CD14-positive monocyte (primary cell): ENCODE measurements at regions not wholly inside any gene's neighbourhood (a gene's known extent, or its start where the extent isn't known, plus 50 kb on each side); places are given as distances from the start of the nearest gene placed in this dataset.

Experiments used
- DNase-seq, 3 donors: peaks; one replicate each; pipeline ENCODE4 v3.0.0-alpha.2; 2011 to 2022
- H2AFZ ChIP-seq: 2 replicates; pipeline ENCODE4 v1.6.0; 2012; ENCODE audit warnings: mild to moderate bottlenecking, low read depth, low read length, inconsistent platforms; ENCODE audit not compliant: insufficient read depth, poor library complexity, severe bottlenecking
- H3K27ac ChIP-seq, 2 donors: 1 replicate in 1 of 2; 2 replicates in 1 of 2; pipeline ENCODE4 v1.5.1; 2012 to 2013; ENCODE audit warnings: low read length in 2 of 2, control low read depth in 1 of 2, inconsistent platforms in 1 of 2, low read depth in 1 of 2, mild to moderate bottlenecking in 1 of 2
- H3K27me3 ChIP-seq, 2 donors: one replicate each; pipeline versions ENCODE4 v1.6.0 to v1.6.1; 2011 to 2013; ENCODE audit warnings: low read length in 2 of 2; ENCODE audit not compliant: control insufficient read depth in 2 of 2, insufficient read depth in 2 of 2
- H3K36me3 ChIP-seq, 2 donors: replicated peaks in 1 of 2; 1 replicate in 1 of 2; 2 replicates in 1 of 2; pipeline versions ENCODE4 v1.5.1 to v1.6.1; 2012 to 2013; ENCODE audit warnings: low read length in 2 of 2, control low read depth in 1 of 2, inconsistent platforms in 1 of 2, mild to moderate bottlenecking in 1 of 2; ENCODE audit not compliant: insufficient read depth in 2 of 2, control insufficient read depth in 1 of 2
- H3K4me1 ChIP-seq, 2 donors: 1 replicate in 1 of 2; 2 replicates in 1 of 2; pipeline versions ENCODE4 v1.5.1 to v1.6.1; 2012 to 2013; ENCODE audit warnings: low read length in 2 of 2, control low read depth in 1 of 2, inconsistent platforms in 1 of 2, mild to moderate bottlenecking in 1 of 2, moderate library complexity in 1 of 2; ENCODE audit not compliant: insufficient read depth in 2 of 2, control insufficient read depth in 1 of 2
- H3K4me2 ChIP-seq: replicated peaks from 2 replicates; pipeline ENCODE3; 2012; ENCODE audit warnings: low read length, moderate library complexity, mild to moderate bottlenecking; ENCODE audit not compliant: poor library complexity, severe bottlenecking; ENCODE audit errors: extremely low read depth
- H3K4me3 ChIP-seq, 3 experiments: fragments of 200-600 bp in 1 of 3; sonication (generic) in 1 of 3; replicated peaks in 1 of 3; 1 replicate in 2 of 3; 2 replicates in 1 of 3; pipeline ENCODE4 v1.5.1; 2011 to 2013; ENCODE audit warnings: low read length in 3 of 3, mild to moderate bottlenecking in 3 of 3, control low read depth in 2 of 3, low read depth in 2 of 3, inconsistent platforms in 1 of 3, moderate library complexity in 1 of 3
- H3K79me2 ChIP-seq: 2 replicates; pipeline ENCODE4 v1.6.0; 2012; ENCODE audit warnings: mild to moderate bottlenecking, control low read depth, inconsistent platforms, low read length, moderate library complexity; ENCODE audit not compliant: insufficient read depth
- H3K9ac ChIP-seq: 2 replicates; pipeline ENCODE4 v1.6.0; 2017; ENCODE audit warnings: low read length, mild to moderate bottlenecking; ENCODE audit not compliant: insufficient read depth, poor library complexity, severe bottlenecking
- H3K9me3 ChIP-seq, 2 donors: replicated peaks in 1 of 2; 1 replicate in 1 of 2; 2 replicates in 1 of 2; pipeline versions ENCODE4 v1.5.1 to v1.6.1; 2012 to 2013; ENCODE audit warnings: low read length in 2 of 2, control low read depth in 1 of 2; ENCODE audit not compliant: control insufficient read depth in 1 of 2, insufficient read depth in 1 of 2
- H4K20me1 ChIP-seq: 2 replicates; pipeline ENCODE4 v1.6.0; 2012; ENCODE audit warnings: mild to moderate bottlenecking, low read length, control low read depth, moderate library complexity; ENCODE audit not compliant: insufficient read depth
- H3K27ac Mint-ChIP-seq, 7 donors: one replicate each; pipeline ENCODE4 v1.8.0; 2020; ENCODE audit warnings: mild to moderate bottlenecking in 7 of 7, mixed read lengths in 7 of 7, moderate library complexity in 6 of 7, inconsistent platforms in 2 of 7
- H3K27me3 Mint-ChIP-seq, 3 donors: one replicate each; pipeline ENCODE4 v1.8.0; 2021 to 2022; ENCODE audit warnings: low read depth in 3 of 3, mild to moderate bottlenecking in 3 of 3, mixed read lengths in 3 of 3, moderate library complexity in 3 of 3, inconsistent platforms in 1 of 3
- H3K36me3 Mint-ChIP-seq, 2 donors: one replicate each; pipeline ENCODE4 v1.8.0; 2020; ENCODE audit warnings: mixed read lengths in 2 of 2, inconsistent platforms in 1 of 2, mild to moderate bottlenecking in 1 of 2
- H3K4me1 Mint-ChIP-seq: one replicate; pipeline ENCODE4 v1.8.0; 2020; ENCODE audit warnings: mild to moderate bottlenecking, mixed read lengths
- H3K4me3 Mint-ChIP-seq, 2 donors: one replicate each; pipeline ENCODE4 v1.8.0; 2020; ENCODE audit warnings: mild to moderate bottlenecking in 2 of 2, mixed read lengths in 2 of 2, moderate library complexity in 1 of 2
- H3K9me3 Mint-ChIP-seq, 7 donors: one replicate each; pipeline ENCODE4 v1.8.0; 2020 to 2022; ENCODE audit warnings: mixed read lengths in 7 of 7, mild to moderate bottlenecking in 6 of 7, moderate library complexity in 6 of 7, inconsistent platforms in 2 of 7
- WGBS: methylation state at CpG from one replicate; pipeline ENCODE4 v1.1.5; 2013; ENCODE audit warnings: missing lambda C conversion rate; ENCODE audit not compliant: insufficient coverage; 5-methylcytosine and 5-hydroxymethylcytosine counted together
- intact Hi-C, 2 donors: fragments of 100-400 bp; cut with micrococcal nuclease; formaldehyde crosslinking; loops; one replicate each; pipeline versions ENCODE4 v1.15.0 to v1.15.1; 2023
- TF ChIP-seq, protein P1 (sequence below): fragments of 200-600 bp; IDR thresholded peaks from one replicate; pipeline ENCODE4 v1.8.0; 2022; ENCODE audit warnings: antibody characterized with exemption, mild to moderate bottlenecking

GRCh38 chr20:57980506-57980905, 247.9 kb downstream of the ANKRD60 start:
- DNase-seq, result no peak
- no peaks in the 10 kb centered on the region for H4K20me1 ChIP-seq
- no peaks in the 10 kb centered on the region for H3K79me2 ChIP-seq
- Mint-ChIP-seq H3K4me3 (no peak overlapping the region), H3K27ac (no peak overlapping the region), H3K9me3 (no peaks in the 10 kb centered on the region), H3K27me3 (peaks cover 0 to 8% (median 2%) of the 10 kb centered on the region in 3 donors), H3K36me3 (no peaks in the 10 kb centered on the region), H3K4me1 (no peaks in the 10 kb centered on the region)
- H3K9ac ChIP-seq, result no peak overlapping the region
- TF ChIP-seq, protein P1, sequence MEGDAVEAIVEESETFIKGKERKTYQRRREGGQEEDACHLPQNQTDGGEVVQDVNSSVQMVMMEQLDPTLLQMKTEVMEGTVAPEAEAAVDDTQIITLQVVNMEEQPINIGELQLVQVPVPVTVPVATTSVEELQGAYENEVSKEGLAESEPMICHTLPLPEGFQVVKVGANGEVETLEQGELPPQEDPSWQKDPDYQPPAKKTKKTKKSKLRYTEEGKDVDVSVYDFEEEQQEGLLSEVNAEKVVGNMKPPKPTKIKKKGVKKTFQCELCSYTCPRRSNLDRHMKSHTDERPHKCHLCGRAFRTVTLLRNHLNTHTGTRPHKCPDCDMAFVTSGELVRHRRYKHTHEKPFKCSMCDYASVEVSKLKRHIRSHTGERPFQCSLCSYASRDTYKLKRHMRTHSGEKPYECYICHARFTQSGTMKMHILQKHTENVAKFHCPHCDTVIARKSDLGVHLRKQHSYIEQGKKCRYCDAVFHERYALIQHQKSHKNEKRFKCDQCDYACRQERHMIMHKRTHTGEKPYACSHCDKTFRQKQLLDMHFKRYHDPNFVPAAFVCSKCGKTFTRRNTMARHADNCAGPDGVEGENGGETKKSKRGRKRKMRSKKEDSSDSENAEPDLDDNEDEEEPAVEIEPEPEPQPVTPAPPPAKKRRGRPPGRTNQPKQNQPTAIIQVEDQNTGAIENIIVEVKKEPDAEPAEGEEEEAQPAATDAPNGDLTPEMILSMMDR, result no peak
- H3K9me3 ChIP-seq, result no peaks in the 10 kb centered on the region
- intact Hi-C loops, result no loop called here
- no peak overlapping the region for H3K4me3 ChIP-seq
- no peak overlapping the region for H3K4me2 ChIP-seq
- 83% methylated on average over 4 of the region's 8 CpGs for WGBS
- no peak overlapping the region for H2AFZ ChIP-seq
- no peaks in the 10 kb centered on the region for H3K4me1 ChIP-seq
- H3K36me3 ChIP-seq, result no peaks in the 10 kb centered on the region
- H3K27ac ChIP-seq, result no peak overlapping the region
- no peaks in the 10 kb centered on the region for H3K27me3 ChIP-seq

- WGBS, result 87% methylated on average over 6 of the region's 7 CpGs
- no peaks in the 10 kb centered on the region for H3K27me3 ChIP-seq
- H2AFZ ChIP-seq, result no peak overlapping the region
- Mint-ChIP-seq H3K27me3 (peaks cover 1 to 7% (median 2%) of the 10 kb centered on the region in 3 donors), H3K36me3 (no peaks in the 10 kb centered on the region), H3K4me3 (no peak overlapping the region), H3K4me1 (no peaks in the 10 kb centered on the region), H3K9me3 (peaks cover 0 to 3% (median 1%) of the 10 kb centered on the region in 7 donors), H3K27ac (no peak overlapping the region)
- H3K4me1 ChIP-seq, result no peaks in the 10 kb centered on the region
- no peak overlapping the region for H3K4me2 ChIP-seq
- no peaks in the 10 kb centered on the region for H4K20me1 ChIP-seq
- no peak overlapping the region for H3K27ac ChIP-seq
- no peak overlapping the region for H3K4me3 ChIP-seq
- DNase-seq, result no peak
- no peaks in the 10 kb centered on the region for H3K79me2 ChIP-seq
- no peaks in the 10 kb centered on the region for H3K9me3 ChIP-seq
- TF ChIP-seq, protein P1, result no peak
- intact Hi-C loops, result no loop called here
- no peak overlapping the region for H3K9ac ChIP-seq
- no peaks in the 10 kb centered on the region for H3K36me3 ChIP-seq
Measured at GRCh38 chr20:57977569-57977968, 250.9 kb downstream of the ANKRD60 start.
